NB4 (cell line): ENCODE measurements at regions not wholly inside any gene's neighbourhood (a gene's known extent, or its start where the extent isn't known, plus 50 kb on each side); places are given as distances from the start of the nearest gene placed in this dataset.

Source experiments
- CTCF ChIP-seq: IDR thresholded peaks from one replicate; pipeline ENCODE4 v1.5.1; 2012; ENCODE audit warnings: low read depth, low read length
- MAX ChIP-seq: IDR thresholded peaks from 2 replicates; pipeline ENCODE4 v1.6.1; 2011; ENCODE audit warnings: low read depth, low read length

GRCh38 chr5:158375531-158375930 is 516.6 kb upstream of the CLINT1 start:
- TF ChIP-seq CTCF (no peak), MAX (no peak)
